GM21381 (cell line): ENCODE measurements at regions not wholly inside any gene's neighbourhood (a gene's known extent, or its start where the extent isn't known, plus 50 kb on each side); places are given as distances from the start of the nearest gene placed in this dataset.

Experiments
- ATAC-seq: cut with Tn5 transposase; IDR thresholded peaks from one replicate; pipeline ENCODE4 v1.9.1; 2021; ENCODE audit warnings: mild to moderate bottlenecking, moderate library complexity; ENCODE audit not compliant: unreplicated experiment

- ATAC-seq, result no peak
Measured at GRCh38 chr5:12794476-12795332, 890.5 kb upstream of the CTNND2 start.

GRCh38 chr5:12793373-12793772 is 889.1 kb upstream of the CTNND2 start:
- no peak for ATAC-seq

GRCh38 chr5:12780536-12780935 is 876.3 kb upstream of the CTNND2 start:
- ATAC-seq, result no peak

- no peak for ATAC-seq
Measured at GRCh38 chr5:12777342-12777741, 873.1 kb upstream of the CTNND2 start.

GRCh38 chr5:12772276-12772675 is 868.0 kb upstream of the CTNND2 start:
- no peak for ATAC-seq

- ATAC-seq, result no peak
Measured at GRCh38 chr5:12759377-12759776, 855.1 kb upstream of the CTNND2 start.

- ATAC-seq, result no peak
Measured at GRCh38 chr5:12757035-12757434, 852.8 kb upstream of the CTNND2 start.

GRCh38 chr5:12745537-12745936 is 841.3 kb upstream of the CTNND2 start:
- no peak for ATAC-seq

GRCh38 chr5:12743582-12743981 is 839.3 kb upstream of the CTNND2 start:
- no peak for ATAC-seq

- no peak for ATAC-seq
Measured at GRCh38 chr5:12730354-12730753, 826.1 kb upstream of the CTNND2 start.

- ATAC-seq, result no peak
Measured at GRCh38 chr5:12716664-12717063, 812.4 kb upstream of the CTNND2 start.

GRCh38 chr5:12707560-12707959 is 803.3 kb upstream of the CTNND2 start:
- ATAC-seq, result no peak

- ATAC-seq, result no peak
Measured at GRCh38 chr5:12704955-12705354, 800.7 kb upstream of the CTNND2 start.

- no peak for ATAC-seq
Measured at GRCh38 chr5:12703254-12703653, 799.0 kb upstream of the CTNND2 start.

GRCh38 chr5:12695651-12696050 is 791.4 kb upstream of the CTNND2 start:
- ATAC-seq, result no peak

- ATAC-seq, result no peak
Measured at GRCh38 chr5:12691330-12691729, 787.1 kb upstream of the CTNND2 start.

GRCh38 chr5:12690361-12690760 is 786.1 kb upstream of the CTNND2 start:
- ATAC-seq, result no peak

- no peak for ATAC-seq
Measured at GRCh38 chr5:12683249-12683648, 779.0 kb upstream of the CTNND2 start.

- no peak for ATAC-seq
Measured at GRCh38 chr5:12679731-12680130, 775.5 kb upstream of the CTNND2 start.

- no peak for ATAC-seq
Measured at GRCh38 chr5:12675959-12676358, 771.7 kb upstream of the CTNND2 start.

- no peak for ATAC-seq
Measured at GRCh38 chr5:12672141-12672540, 767.9 kb upstream of the CTNND2 start.

GRCh38 chr5:12669326-12669725 is 765.1 kb upstream of the CTNND2 start:
- no peak for ATAC-seq

GRCh38 chr5:12668564-12668963 is 764.3 kb upstream of the CTNND2 start:
- ATAC-seq, result no peak
